Smooth muscle cell (in vitro differentiated cells): ENCODE measurements at regions not wholly inside any gene's neighbourhood (a gene's known extent, or its start where the extent isn't known, plus 50 kb on each side); places are given as distances from the start of the nearest gene placed in this dataset.

ENCODE experiments used
- DNase-seq: peaks from one replicate; lab custom pipeline; 2025; ENCODE audit not compliant: unreplicated experiment; lab: John Stamatoyannopoulos, UW
- H2AFZ ChIP-seq: fragments of 200-600 bp; sonication (generic); 2 replicates; pipeline ENCODE4 v1.6.0; 2016; ENCODE audit warnings: antibody characterized with exemption, low read depth, mild to moderate bottlenecking
- H3F3A ChIP-seq: fragments of 200-600 bp; sonication (generic); 2 replicates; pipeline ENCODE4 v1.6.0; 2017; ENCODE audit warnings: antibody characterized with exemption, low read depth
- H3K27ac ChIP-seq: fragments of 200-600 bp; sonication (generic); 2 replicates; pipeline ENCODE4 v1.5.1; 2016; ENCODE audit warnings: low read depth, mild to moderate bottlenecking
- H3K27me3 ChIP-seq: fragments of 200-600 bp; sonication (generic); 2 replicates; pipeline ENCODE4 v1.6.1; 2016; ENCODE audit warnings: low read depth, mild to moderate bottlenecking
- H3K36me3 ChIP-seq: fragments of 200-600 bp; sonication (generic); 2 replicates; pipeline ENCODE4 v1.5.1; 2016; ENCODE audit warnings: low read depth
- H3K4me1 ChIP-seq: fragments of 200-600 bp; sonication (generic); 2 replicates; pipeline ENCODE4 v1.5.1; 2016; ENCODE audit warnings: low read depth
- H3K4me2 ChIP-seq: fragments of 200-600 bp; sonication (generic); 2 replicates; pipeline ENCODE4 v1.6.0; 2016; ENCODE audit warnings: mild to moderate bottlenecking
- H3K4me3 ChIP-seq: fragments of 200-600 bp; sonication (generic); 2 replicates; pipeline ENCODE4 v1.5.1; 2016; ENCODE audit warnings: mild to moderate bottlenecking
- H3K79me2 ChIP-seq: fragments of 200-600 bp; sonication (generic); 2 replicates; pipeline ENCODE4 v1.6.0; 2016; ENCODE audit warnings: low read depth, mild to moderate bottlenecking
- H3K9ac ChIP-seq: fragments of 200-600 bp; sonication (generic); 2 replicates; pipeline ENCODE4 v1.6.0; 2016; ENCODE audit warnings: low read depth
- H3K9me3 ChIP-seq: fragments of 200-600 bp; sonication (generic); replicated peaks from 2 replicates; pipeline ENCODE4 v1.5.1; 2016; ENCODE audit warnings: low read depth
- H4K20me1 ChIP-seq: fragments of 200-600 bp; sonication (generic); 2 replicates; pipeline ENCODE4 v1.6.0; 2016; ENCODE audit warnings: low read depth
- WGBS: methylation state at CpG from one replicate; pipeline ENCODE4 v1.1.7; 2016; ENCODE audit warnings: low lambda C conversion rate; 5-methylcytosine and 5-hydroxymethylcytosine counted together
- TF ChIP-seq, protein P1 (sequence below): fragments of 200-600 bp; sonication (generic); IDR thresholded peaks from 2 replicates; pipeline ENCODE4 v1.5.1; 2017; ENCODE audit warnings: borderline replicate concordance, mild to moderate bottlenecking, antibody characterized with exemption; ENCODE audit not compliant: insufficient read depth, poor library complexity, severe bottlenecking

- DNase-seq, result no peak
- no peak overlapping the region for H2AFZ ChIP-seq
- no peaks in the 10 kb centered on the region for H3K4me1 ChIP-seq
- H3K36me3 ChIP-seq, result no peaks in the 10 kb centered on the region
- H3K9me3 ChIP-seq, result no peaks in the 10 kb centered on the region
- no peak overlapping the region for H3K27ac ChIP-seq
- H3K9ac ChIP-seq, result no peak overlapping the region
- H3K79me2 ChIP-seq, result no peaks in the 10 kb centered on the region
- no peak overlapping the region for H3K4me2 ChIP-seq
- 66% methylated on average over 3 of the region's 4 CpGs for WGBS
- no peak overlapping the region for H3K4me3 ChIP-seq
- no peaks in the 10 kb centered on the region for H3K27me3 ChIP-seq
- TF ChIP-seq, protein P1, sequence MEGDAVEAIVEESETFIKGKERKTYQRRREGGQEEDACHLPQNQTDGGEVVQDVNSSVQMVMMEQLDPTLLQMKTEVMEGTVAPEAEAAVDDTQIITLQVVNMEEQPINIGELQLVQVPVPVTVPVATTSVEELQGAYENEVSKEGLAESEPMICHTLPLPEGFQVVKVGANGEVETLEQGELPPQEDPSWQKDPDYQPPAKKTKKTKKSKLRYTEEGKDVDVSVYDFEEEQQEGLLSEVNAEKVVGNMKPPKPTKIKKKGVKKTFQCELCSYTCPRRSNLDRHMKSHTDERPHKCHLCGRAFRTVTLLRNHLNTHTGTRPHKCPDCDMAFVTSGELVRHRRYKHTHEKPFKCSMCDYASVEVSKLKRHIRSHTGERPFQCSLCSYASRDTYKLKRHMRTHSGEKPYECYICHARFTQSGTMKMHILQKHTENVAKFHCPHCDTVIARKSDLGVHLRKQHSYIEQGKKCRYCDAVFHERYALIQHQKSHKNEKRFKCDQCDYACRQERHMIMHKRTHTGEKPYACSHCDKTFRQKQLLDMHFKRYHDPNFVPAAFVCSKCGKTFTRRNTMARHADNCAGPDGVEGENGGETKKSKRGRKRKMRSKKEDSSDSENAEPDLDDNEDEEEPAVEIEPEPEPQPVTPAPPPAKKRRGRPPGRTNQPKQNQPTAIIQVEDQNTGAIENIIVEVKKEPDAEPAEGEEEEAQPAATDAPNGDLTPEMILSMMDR, result no peak
- no peaks in the 10 kb centered on the region for H4K20me1 ChIP-seq
- no peaks in the 10 kb centered on the region for H3F3A ChIP-seq
These were observed 50.2 kb upstream of the GPR174 start for GRCh38 chrX:79094075-79094832.
